GM19239 (cell line): ENCODE measurements at regions not wholly inside any gene's neighbourhood (a gene's known extent, or its start where the extent isn't known, plus 50 kb on each side); places are given as distances from the start of the nearest gene placed in this dataset.

Source experiments
- DNase-seq: peaks from one replicate; pipeline ENCODE4 v3.0.0; 2011; ENCODE audit warnings: low spot score; ENCODE audit not compliant: insufficient read length
- FAIRE-seq: peaks from 2 replicates; lab custom pipeline; 2011; peaks lifted over from hg19 to GRCh38; lab: Jason Lieb, UNC

GRCh38 chr19:28021259-28022185 is 1191.4 kb downstream of the UQCRFS1 start:
- FAIRE-seq: no peak

GRCh38 chr19:28020619-28021258 is 1192.2 kb downstream of the UQCRFS1 start:
- FAIRE-seq (no peak), DNase-seq (no peak)

More at GRCh38 chr19:28021259-28022185, 1191.4 kb downstream of the UQCRFS1 start:
- DNase-seq: no peak

GRCh38 chr19:28019901-28020300 is 1193.0 kb downstream of the UQCRFS1 start:
- no peak for FAIRE-seq

GRCh38 chr19:28019371-28019770 is 1193.6 kb downstream of the UQCRFS1 start:
- no peak for DNase-seq
- no peak for FAIRE-seq

More at GRCh38 chr19:28019901-28020300, 1193.0 kb downstream of the UQCRFS1 start:
- no peak for DNase-seq

GRCh38 chr19:28018499-28018898 is 1194.5 kb downstream of the UQCRFS1 start:
- DNase-seq: no peak
- FAIRE-seq: no peak

- DNase-seq (no peak), FAIRE-seq (no peak)
These were observed 1198.1 kb downstream of the UQCRFS1 start for GRCh38 chr19:28014615-28015405.

- FAIRE-seq: no peak
- DNase-seq: no peak
These were observed 1200.6 kb downstream of the UQCRFS1 start for GRCh38 chr19:28012361-28012760.

GRCh38 chr19:28010656-28011055 is 1202.3 kb downstream of the UQCRFS1 start:
- FAIRE-seq (no peak), DNase-seq (no peak)

GRCh38 chr19:28009696-28010095 is 1203.3 kb downstream of the UQCRFS1 start:
- no peak for DNase-seq
- no peak for FAIRE-seq

- DNase-seq (no peak), FAIRE-seq (no peak)
These were observed 1204.3 kb downstream of the UQCRFS1 start for GRCh38 chr19:28008695-28009094.

- DNase-seq (no peak), FAIRE-seq (no peak)
These were observed 1209.4 kb downstream of the UQCRFS1 start for GRCh38 chr19:28003543-28003942.

- FAIRE-seq: no peak
- no peak for DNase-seq
These were observed 1215.9 kb downstream of the UQCRFS1 start for GRCh38 chr19:27997069-27997468.

GRCh38 chr19:27993619-27994570 is 1219.1 kb downstream of the UQCRFS1 start:
- FAIRE-seq (no peak), DNase-seq (no peak)

- FAIRE-seq: no peak
- no peak for DNase-seq
These were observed 1226.7 kb downstream of the UQCRFS1 start for GRCh38 chr19:27986299-27986698.

GRCh38 chr19:27975419-27976005 is 1237.4 kb downstream of the UQCRFS1 start:
- no peak for DNase-seq
- no peak for FAIRE-seq

- FAIRE-seq: no peak
These were observed 1238.9 kb downstream of the UQCRFS1 start for GRCh38 chr19:27974082-27974513.

GRCh38 chr19:27972291-27973040 is 1240.5 kb downstream of the UQCRFS1 start:
- DNase-seq (no peak), FAIRE-seq (no peak)

More at GRCh38 chr19:27974082-27974513, 1238.9 kb downstream of the UQCRFS1 start:
- no peak for DNase-seq

GRCh38 chr19:27971869-27972268 is 1241.1 kb downstream of the UQCRFS1 start:
- DNase-seq (no peak), FAIRE-seq (no peak)
